ENCODE measurements at regions not wholly inside any gene's neighbourhood (a gene's known extent, or its start where the extent isn't known, plus 50 kb on each side); places are given as distances from the start of the nearest gene placed in this dataset.
A peak's percentile ranks its signal among the peaks of the same experiment; 100 is the strongest.

DNA sequence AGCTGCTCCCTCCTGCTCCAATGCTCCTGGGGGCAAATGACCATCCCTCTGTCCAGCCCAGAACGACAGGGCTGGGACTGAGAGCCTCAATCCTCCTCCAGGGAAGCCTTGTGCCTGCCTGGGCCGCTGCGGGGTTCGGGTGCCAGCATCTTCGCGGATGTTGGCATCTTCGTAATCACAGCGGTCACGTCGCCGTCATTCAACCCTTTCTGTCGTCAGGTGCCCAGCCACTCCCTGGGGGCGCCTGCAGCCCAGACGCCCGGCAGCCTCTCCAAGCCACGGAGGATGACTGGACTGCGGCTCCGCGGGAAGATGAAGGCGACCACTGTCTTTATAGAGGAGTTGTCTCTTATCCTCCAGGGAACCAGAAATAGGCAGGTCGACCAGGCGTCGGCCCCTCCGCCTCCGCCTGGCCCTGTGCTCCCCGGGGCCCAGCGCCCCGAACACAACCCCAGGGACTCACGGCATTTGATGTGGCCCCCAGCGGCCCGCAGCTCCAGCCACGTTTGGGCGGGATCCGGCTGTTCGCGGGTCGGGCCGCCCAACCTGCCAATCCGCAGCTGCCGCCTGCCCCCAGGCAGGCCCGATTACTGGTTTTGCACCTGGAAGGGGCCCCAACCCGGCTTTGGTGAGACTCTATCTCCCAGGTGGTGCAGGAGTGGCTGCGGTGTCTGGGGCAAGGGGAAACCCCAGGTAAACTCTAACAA is 113.9 kb downstream of the THNSL2 start:
- no peak for DNase-seq (ENCODE audit: low read depth)

DNA sequence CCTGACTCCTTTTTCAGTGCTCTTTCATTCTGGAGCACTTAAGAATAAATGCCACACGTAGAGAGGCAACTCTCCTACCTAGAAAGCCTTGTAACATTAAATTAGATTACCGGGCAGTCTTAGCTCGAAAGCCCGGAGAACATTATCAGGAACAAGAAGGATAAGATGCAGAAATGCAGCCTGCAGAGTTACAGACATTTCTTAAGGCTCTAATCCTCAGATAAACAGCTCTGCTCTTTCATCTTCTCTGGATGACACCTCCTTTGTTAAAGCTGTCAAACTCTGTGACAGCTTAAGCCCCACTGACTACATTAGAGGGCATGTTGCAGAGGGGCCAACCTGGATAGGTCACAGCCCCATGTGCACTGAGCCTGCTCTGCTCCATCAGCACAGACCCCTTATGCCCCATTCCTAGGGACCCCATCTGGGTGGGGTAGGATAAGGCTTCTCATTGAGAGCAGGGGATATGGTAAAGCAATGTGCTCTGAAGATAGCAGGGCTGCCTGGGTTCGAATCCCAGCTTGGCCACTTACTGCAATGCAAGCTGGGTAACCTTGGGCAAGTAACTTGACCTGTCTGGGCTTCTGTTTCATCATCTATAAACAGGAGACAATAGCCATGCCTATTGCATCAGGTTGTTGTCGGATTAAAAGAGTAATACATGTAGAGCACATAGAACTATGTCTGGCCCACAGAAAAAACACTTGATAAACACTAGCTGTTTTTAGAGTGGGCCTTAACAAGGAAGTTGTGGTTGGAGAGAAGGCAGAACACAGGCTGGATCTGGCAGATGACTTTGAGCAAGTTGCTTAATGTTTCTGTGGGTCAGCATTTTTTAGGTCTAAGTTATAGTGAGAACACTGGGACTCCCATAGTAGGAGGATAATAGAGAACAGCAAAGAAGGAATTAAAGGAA is 111.4 kb downstream of the THNSL2 start:
- no peak for DNase-seq (ENCODE audit: low read depth)

DNA sequence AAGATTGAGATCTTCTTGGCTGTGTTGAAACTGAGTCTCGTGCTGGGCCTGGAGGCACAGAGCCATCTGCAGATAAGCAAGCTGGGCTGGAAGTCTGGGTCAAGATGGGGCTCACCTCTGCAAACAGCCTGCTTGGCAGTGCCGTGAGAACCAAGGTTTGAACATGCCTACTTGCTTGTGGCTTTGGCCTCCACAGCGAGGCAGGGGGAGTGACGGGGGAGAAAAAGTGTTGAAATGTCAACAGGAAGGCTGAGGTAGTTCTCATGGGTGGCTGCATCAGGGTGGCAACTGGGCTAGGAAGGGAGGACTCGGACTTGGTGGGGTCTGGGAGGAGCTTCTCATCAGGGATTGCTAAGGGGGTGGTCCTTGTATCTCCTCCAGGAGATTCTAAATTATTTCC is 99.7 kb downstream of the THNSL2 start:
- no peak for DNase-seq (ENCODE audit: low read depth)

DNA sequence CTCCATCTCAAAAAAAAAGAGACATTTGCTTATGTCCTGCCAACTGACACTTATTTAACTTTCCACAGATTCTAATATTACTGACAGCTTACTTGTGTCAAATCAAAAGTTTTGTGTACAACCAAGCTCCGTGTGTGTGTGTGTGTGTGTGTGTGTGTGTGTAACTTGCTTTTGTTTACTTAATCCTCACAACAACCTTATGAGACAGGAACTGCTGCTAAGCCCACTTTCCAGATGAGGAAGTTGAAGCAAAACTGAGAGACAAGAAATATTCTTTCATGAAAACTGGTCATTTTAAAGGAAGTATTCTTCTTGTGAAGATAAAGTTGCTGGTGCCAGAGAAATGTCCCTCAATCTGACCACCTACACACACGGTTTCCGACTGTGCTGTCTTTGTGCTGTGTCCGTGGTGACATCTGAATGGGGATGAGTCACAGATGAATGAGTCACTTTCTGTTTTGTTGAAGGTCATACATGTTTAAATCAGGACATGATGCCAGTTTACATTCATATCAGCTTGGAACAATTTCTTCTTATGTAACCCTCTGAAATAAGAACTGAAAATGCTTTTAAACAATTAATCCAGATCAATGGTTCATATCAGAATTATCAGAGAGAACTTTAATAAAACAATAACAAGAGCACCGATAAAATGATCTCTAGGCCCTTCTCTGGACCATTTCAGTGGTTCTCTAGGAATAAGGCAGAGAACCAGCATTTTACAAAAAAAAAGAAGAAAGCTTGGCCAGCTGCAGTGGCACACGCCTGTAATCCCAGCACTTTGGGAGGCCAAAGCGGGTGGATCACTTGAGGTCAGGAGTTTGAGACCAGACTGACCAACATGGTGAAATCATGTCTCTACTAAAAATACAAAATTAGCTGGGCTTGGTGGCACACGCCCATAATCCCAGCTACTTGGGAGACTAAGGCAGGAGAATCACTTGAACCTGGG is 95.5 kb downstream of the THNSL2 start:
- DNase-seq (ENCODE audit: low read depth), result peak; percentile 10

DNA sequence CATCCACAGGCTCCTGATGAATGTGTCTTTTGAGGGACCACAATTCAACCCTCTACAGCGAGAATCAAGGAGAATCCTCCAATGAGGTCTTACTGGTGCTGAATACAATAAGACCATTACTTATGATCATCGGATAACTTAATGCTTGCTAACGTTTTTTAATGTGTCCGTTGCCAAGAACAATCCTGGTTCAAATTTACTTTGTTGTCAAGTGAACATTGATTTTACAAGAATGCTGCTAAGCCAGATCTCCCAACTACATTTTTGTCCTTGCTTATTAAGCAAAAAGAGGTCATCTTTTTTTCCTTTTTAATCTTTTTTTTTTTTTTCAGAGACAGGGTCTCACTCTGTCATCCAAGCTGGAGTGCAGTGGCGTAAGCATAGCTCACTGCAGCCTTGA is 93.7 kb downstream of the THNSL2 start:
- no peak for DNase-seq (ENCODE audit: low read depth)

DNA sequence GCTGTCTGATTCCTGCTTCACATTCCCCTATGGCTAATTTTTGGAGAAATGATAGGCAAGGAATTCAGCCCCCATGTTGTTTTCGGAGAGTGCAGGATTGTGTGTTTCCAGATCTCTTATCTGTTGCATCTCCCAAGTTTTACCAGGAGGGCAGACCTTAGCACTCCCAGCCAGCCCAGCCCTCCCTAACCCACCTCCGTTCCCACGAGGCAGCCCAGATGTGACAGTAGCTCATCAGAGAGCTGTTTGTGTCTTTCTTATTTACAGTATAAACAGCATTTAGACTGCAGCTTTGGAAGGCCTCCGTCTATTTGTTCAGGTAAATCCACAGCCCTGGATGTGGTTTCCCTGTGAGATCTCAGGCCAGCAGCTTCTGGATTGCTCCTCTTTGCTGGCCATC is 91.6 kb downstream of the THNSL2 start:
- no peak for DNase-seq (ENCODE audit: low read depth)

DNA sequence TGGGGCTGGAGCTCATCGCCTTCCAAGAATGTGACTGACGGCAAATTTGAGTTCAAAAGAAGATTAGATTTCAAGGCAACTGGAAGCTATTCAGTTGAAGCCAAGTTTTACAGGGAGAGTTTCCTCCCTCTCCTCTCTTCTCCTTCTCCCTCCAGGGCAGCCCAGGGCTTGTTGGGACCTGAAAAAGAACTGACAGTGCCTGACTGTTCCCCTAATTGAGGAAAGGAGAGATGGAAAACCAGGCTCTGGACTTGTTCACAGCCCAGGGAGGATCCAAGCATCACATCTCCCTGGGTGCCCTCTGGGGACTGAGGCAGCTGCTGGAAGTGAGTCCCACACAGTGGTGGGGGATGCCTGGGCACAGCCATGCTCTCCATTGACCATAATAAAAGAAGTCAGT is 88.1 kb downstream of the THNSL2 start:
- DNase-seq (ENCODE audit: low read depth), result no peak

DNA sequence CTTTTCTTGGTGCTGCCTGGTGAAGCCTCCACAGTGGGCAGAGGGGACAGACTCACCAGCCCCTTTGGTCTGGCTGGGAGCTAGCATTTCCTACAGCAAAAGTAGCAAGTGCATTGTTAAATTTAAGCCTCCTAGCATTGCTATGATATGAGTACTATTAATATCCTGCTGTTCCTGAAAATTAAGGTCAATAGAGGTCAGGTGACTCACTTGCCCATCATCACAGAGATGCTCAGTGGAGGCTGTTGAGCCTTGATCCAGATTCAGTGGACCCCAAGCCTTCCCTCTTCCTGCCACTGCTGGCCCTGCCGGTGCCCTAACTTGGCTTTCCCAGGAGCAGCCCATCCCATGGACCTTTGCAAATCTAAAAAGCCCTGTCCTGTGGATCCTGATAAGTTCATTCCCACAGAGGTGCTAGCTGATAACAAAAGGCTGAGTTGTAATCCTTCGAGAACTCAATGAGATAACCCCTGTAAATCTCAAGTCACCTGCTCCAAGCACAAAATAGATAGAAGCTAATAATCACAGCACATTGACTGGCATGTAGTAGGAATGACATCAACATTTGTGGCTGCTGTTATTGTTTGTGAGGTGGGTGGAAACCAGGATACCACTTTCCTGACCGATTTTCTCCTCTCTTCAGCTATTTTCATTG is 84.4 kb downstream of the THNSL2 start:
- DNase-seq (ENCODE audit: low read depth), result no peak

DNA sequence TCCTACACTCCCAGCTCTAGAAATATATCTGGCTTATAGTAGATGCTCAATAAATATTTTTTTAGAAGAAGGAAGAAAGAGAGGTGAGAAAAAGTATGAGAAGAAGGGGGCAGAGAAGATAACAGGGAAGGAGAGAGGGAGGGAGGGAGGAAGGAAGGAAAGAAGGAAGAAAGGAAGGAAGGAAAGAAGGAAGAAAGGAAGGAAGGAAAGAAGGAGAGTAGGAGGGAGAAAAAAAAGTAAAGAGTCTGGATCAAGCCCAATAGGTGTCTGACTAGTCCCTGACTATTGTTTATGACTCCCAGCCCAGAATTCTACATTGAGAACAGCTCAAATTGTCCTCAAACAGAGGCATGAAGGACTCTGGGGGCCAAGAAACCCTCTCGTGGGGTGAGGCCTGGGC is 83.9 kb downstream of the THNSL2 start:
- DNase-seq (ENCODE audit: low read depth), result no peak

DNA sequence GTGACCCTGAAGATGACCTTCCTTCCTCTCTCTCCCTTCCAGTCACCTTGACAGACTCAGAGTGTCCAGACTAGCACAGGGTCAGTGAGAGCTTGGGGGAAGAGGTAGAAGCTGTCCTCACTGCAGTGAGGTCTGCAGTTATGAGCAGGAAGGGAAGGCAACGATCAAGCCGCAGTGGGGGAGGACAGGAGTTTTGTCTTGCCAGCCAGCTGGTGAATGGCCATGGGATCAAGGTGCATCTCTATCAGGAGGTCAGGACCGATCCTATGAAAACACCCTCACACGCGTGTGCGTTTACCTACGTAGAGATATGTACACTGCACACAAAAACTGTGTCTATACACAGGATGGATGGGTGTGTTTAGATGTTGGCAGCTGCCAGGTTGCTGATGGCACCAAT is 83.2 kb downstream of the THNSL2 start:
- no peak for DNase-seq (ENCODE audit: low read depth)

DNA sequence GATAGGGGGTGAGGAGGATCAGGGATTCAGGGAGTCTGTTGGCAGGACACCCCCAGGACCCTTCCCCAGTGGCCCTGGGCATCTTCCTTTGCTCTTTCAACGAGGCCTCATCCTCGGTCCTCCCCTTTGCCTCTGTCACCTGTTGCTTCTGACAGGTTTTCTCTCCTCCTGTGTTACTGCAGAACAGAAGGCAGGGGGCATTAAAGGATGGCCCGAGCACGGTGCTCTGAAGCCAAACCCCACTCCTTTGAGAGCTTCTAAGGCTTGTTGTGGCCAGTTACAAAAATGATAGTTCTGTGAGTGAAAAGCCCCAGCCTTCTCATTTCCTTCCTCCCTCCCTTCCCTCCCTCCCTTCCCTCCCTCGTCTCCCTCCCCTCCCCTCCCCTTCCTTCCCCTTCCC is 82.5 kb downstream of the THNSL2 start:
- DNase-seq (ENCODE audit: low read depth), result no peak

DNA sequence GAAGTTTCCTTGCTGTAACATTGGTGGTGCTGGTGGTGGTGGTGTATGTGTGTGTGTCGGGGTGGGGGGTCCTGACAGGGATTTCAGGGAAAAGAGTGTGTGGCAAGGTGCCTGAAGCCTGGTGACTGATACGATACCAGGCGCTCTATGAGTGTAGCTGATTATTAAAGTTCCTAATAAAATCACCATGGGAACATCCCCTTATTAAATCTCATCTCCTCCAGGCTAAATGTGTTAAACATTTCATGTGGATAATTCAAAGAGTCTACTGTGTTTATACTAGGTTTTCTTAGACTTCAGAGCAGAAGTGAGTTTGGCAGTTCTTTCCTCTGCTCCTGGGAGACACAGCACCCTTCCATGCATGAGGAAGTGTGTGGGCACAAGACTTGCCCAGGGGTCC is 82.0 kb downstream of the THNSL2 start:
- DNase-seq (ENCODE audit: low read depth), result no peak

DNA sequence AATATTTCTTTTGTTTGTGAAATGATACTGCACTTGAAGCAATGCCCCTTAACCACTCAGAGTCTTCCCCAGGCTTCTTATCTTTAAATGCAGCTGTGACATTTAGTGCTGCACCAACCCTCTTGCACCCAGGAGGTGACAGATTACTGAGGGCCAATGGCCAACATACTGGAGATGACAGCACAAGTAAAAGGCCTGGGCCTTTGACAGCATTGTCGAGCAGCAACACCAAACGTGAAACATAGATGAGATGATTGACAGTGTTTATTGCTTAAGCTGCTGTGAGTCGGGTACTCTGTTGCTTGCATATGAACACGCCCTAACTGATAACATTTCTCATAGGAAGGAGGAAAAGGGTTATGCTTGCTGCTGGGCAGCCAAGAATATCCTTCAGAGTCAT is 80.3 kb downstream of the THNSL2 start:
- no peak for DNase-seq (ENCODE audit: low read depth)

DNA sequence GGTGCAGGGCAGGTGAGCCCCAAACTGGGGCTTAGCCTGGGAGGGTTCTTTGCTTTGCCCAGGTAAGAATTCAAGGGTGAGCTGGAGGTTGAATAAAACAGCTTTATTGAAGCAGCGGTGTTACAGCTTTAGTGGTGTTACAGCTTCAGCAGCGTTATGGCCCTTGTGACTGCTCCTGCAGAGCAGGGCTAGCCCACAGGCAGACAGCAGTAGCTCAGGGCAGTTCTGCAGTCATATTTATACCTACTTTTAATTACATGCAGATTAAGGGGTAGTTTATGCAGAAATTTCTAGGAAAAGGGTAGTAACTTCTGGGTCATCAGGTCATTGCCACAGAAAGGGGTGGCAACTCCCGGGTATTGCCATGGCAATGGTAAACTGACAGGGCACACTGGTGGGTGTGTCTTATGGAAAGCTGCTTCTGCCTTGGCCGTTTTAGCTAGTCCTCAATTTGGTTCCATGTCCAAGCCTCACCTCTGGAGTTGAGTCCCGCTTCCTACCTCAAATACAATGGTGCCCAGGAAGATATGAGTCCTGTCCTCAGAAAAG is 78.2 kb downstream of the THNSL2 start:
- no peak for DNase-seq (ENCODE audit: low read depth)

DNA sequence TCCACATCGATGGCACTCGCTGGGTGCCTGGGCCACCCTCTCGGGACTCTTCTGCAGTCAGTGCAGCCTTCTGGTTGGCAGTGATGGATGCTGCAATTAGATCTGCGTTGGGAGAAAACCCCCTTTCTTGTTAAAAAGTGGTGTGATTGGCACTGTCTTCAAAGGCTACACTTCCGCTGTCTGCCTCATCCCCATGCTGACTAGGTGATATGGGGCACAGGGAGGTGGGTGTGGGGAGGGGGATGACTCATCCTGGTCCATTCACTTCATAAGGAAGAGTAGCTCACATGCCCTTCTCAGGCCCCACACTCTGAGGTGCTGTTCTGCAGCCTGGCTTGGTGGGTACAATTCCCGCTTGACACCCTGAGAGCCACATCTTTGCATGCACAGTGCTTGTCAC is 77.4 kb downstream of the THNSL2 start:
- DNase-seq (ENCODE audit: low read depth), result no peak

DNA sequence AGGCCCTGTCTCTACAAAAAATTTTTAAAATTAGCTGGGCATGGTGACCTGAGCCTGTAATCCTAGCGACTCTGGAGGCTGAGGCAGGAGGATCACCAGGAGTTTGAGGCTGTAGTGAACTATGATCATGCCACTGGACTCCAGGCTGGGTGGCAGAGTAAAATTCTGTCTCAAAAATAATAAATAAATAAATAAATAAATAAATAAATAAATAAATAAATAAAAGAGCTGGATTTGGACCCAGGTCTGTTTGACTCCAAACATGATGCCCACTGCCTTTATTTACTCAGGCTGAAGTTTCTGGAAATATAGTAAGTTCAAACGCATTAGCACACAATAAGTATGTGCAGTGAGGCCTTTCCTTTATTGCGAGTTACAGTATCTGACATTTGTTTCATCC is 75.0 kb downstream of the THNSL2 start:
- DNase-seq (ENCODE audit: low read depth), result no peak

DNA sequence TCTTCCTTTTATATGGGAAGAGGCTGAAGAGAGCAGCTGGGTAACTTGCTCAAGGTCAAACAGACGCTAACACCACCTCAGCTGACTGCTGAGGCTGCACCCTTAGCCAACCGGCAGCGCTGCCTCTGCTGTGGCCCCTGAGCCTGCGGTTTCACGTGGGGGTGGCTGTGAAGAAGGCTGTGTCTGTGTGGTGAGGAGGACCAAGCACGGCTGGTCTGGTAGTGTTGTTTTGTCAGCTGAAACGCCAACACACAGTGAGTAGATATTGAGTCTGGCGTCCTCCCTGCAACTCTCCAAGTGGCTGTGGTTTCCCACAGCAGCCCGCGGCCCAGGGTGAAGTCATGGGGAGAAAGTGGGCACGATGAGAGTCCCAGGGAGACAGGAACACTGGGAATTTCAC is 69.6 kb downstream of the THNSL2 start:
- no peak for DNase-seq (ENCODE audit: low read depth)

DNA sequence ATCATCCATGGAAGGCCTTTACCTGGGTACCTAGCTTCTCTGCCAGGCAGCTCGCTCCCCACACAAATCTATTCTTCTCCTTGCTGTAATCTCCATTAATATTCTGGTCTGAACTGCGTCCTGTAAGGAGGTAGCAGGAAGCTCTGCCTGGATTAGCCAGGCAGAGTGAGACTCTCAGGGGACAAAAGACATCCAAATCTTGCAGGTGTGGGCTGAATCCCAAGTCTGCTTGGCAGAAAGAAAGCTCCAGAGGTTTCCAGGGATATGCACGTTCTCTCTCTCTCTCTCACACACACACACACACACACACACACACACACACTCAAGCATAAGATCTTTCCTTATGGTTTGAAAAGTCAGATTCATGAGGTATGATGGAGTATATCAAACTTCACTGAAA is 66.5 kb downstream of the THNSL2 start:
- DNase-seq (ENCODE audit: low read depth), result no peak

Data from non-pigmented ciliary epithelial cell (primary cell).